ENCODE measurements at regions not wholly inside any gene's neighbourhood (a gene's known extent, or its start where the extent isn't known, plus 50 kb on each side); places are given as distances from the start of the nearest gene placed in this dataset.

- Histone ChIP-seq H3K27ac (ENCODE audit: low read length) (no peak overlapping the region), H3K9me3 (ENCODE audit: insufficient read depth, low read length, severe bottlenecking) (no peaks in the 10 kb centered on the region), H3K4me1 (ENCODE audit: insufficient read depth, low read length) (no peaks in the 10 kb centered on the region), H3K9ac (ENCODE audit: low read depth, low read length) (no peak overlapping the region), H3K79me2 (ENCODE audit: insufficient read depth, low read length) (no peaks in the 10 kb centered on the region), H4K20me1 (ENCODE audit: insufficient read depth, low read length) (no peaks in the 10 kb centered on the region), H2AFZ (ENCODE audit: low read depth, low read length) (no peak overlapping the region), H3K36me3 (ENCODE audit: insufficient read depth, low read length) (no peaks in the 10 kb centered on the region), H3K27me3 (ENCODE audit: insufficient read depth, low read length, poor library complexity) (no peaks in the 10 kb centered on the region), H3K4me3 (ENCODE audit: low read depth in 1 of 2, low read length in 2 of 2) (no peak overlapping the region), H3K4me2 (ENCODE audit: insufficient read depth, low read length) (no peak overlapping the region)
- DNase-seq (no peak), ATAC-seq (ENCODE audit: insufficient read depth, low read depth) (no peak)
- TF ChIP-seq EZH2 (IDR thresholded peaks at IDR 0.05; ENCODE audit: borderline replicate concordance, low read depth, low read length, severe bottlenecking): no peak
- TF ChIP-seq CTCF (IDR thresholded peaks at IDR 0.05; ENCODE audit: borderline replicate concordance, extremely low read depth, low read length, poor library complexity, severe bottlenecking): no peak
Observed at GRCh38 chr5:99646011-99646647, 717.3 kb upstream of the CHD1 start.

DNA sequence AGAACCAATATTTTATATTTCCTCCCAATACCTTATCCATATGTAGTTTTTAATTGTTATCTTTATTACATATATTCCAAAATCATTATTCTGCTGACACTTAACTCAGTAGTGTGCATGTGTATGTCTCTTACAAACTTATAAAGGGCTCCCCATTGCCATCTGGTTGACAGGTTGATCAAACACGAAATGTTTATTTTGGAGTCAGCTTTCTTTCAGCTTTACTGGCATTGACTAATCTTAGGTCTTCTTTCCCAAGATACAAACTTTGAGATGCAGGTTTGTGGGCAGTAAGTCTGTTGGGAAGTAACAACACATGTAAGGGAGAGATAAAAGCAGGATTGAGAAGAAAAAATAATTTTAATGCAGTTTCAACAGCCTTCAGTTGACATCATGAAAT lies 716.0 kb upstream of the CHD1 start:
- Histone ChIP-seq H3K9ac (ENCODE audit: low read depth, low read length) (no peak overlapping the region), H3K4me3 (ENCODE audit: low read depth in 1 of 2, low read length in 2 of 2) (no peak overlapping the region), H3K4me1 (ENCODE audit: insufficient read depth, low read length) (no peaks in the 10 kb centered on the region), H3K4me2 (ENCODE audit: insufficient read depth, low read length) (no peak overlapping the region), H3K79me2 (ENCODE audit: insufficient read depth, low read length) (no peaks in the 10 kb centered on the region), H2AFZ (ENCODE audit: low read depth, low read length) (no peak overlapping the region), H4K20me1 (ENCODE audit: insufficient read depth, low read length) (no peaks in the 10 kb centered on the region), H3K9me3 (ENCODE audit: insufficient read depth, low read length, severe bottlenecking) (no peaks in the 10 kb centered on the region), H3K27ac (ENCODE audit: low read length) (no peak overlapping the region), H3K27me3 (ENCODE audit: insufficient read depth, low read length, poor library complexity) (no peaks in the 10 kb centered on the region), H3K36me3 (ENCODE audit: insufficient read depth, low read length) (no peaks in the 10 kb centered on the region)
- no peak for DNase-seq
- ATAC-seq (ENCODE audit: insufficient read depth, low read depth): no peak
- TF ChIP-seq CTCF (IDR thresholded peaks at IDR 0.05; ENCODE audit: borderline replicate concordance, extremely low read depth, low read length, poor library complexity, severe bottlenecking): no peak
- TF ChIP-seq EZH2 (IDR thresholded peaks at IDR 0.05; ENCODE audit: borderline replicate concordance, low read depth, low read length, severe bottlenecking): no peak

GRCh38 chr5:99640646-99641045 lies 711.8 kb upstream of the CHD1 start:
- H2AFZ ChIP-seq (ENCODE audit: low read depth, low read length): no peak overlapping the region
- no peak overlapping the region for H3K4me2 ChIP-seq (ENCODE audit: insufficient read depth, low read length)
- H3K9me3 ChIP-seq (ENCODE audit: insufficient read depth, low read length, severe bottlenecking): no peaks in the 10 kb centered on the region
- no peak overlapping the region for H3K27ac ChIP-seq (ENCODE audit: low read length)
- no peaks in the 10 kb centered on the region for H4K20me1 ChIP-seq (ENCODE audit: insufficient read depth, low read length)
- no peaks in the 10 kb centered on the region for H3K79me2 ChIP-seq (ENCODE audit: insufficient read depth, low read length)
- H3K36me3 ChIP-seq (ENCODE audit: insufficient read depth, low read length): no peaks in the 10 kb centered on the region
- ATAC-seq (ENCODE audit: insufficient read depth, low read depth) (no peak), DNase-seq (no peak)
- H3K9ac ChIP-seq (ENCODE audit: low read depth, low read length): no peak overlapping the region
- H3K4me1 ChIP-seq (ENCODE audit: insufficient read depth, low read length): no peaks in the 10 kb centered on the region
- no peak overlapping the region for H3K4me3 ChIP-seq (ENCODE audit: low read depth in 1 of 2, low read length in 2 of 2)
- TF ChIP-seq CTCF (IDR thresholded peaks at IDR 0.05; ENCODE audit: borderline replicate concordance, extremely low read depth, low read length, poor library complexity, severe bottlenecking) (no peak), EZH2 (IDR thresholded peaks at IDR 0.05; ENCODE audit: borderline replicate concordance, low read depth, low read length, severe bottlenecking) (no peak)
- H3K27me3 ChIP-seq (ENCODE audit: insufficient read depth, low read length, poor library complexity): no peaks in the 10 kb centered on the region
